ENCODE measurements at regions not wholly inside any gene's neighbourhood (a gene's known extent, or its start where the extent isn't known, plus 50 kb on each side); places are given as distances from the start of the nearest gene placed in this dataset.

DNA sequence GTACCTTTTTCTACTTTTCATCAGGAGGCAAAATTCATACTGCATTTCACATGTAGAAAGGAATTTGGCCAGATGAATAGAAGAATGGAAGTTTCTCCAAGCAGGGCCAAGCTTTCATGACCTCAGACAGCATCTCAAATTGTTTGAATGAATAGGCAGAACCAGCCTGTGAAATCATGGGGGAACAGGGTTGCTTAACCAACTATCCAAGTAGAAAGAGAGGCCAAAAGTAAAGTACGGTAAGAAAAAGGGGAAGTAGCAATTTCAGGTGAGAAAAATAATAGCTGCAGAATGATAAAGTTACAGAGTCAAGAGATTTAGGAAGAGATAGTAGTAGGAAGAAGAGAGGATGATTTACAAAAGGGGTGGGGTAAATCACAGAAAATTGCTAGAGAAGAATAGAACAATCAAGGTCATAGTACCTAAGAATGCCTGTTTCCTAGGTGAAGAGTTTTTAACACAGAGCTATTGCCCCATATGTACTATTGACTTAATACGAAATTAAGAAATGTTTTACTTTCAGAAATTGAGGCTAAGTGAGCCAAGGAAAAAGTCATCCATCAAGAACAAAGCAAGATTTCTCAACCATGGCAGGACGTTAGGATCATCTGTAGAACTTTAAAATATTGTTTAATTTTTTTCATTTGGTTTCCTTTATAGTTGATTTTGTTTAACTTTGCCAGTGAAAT, 177.1 kb upstream of the TET2 start:
- no peak overlapping the region for H3K4me3 ChIP-seq (ENCODE audit: low read depth, low read length)
- TF ChIP-seq, protein P1, sequence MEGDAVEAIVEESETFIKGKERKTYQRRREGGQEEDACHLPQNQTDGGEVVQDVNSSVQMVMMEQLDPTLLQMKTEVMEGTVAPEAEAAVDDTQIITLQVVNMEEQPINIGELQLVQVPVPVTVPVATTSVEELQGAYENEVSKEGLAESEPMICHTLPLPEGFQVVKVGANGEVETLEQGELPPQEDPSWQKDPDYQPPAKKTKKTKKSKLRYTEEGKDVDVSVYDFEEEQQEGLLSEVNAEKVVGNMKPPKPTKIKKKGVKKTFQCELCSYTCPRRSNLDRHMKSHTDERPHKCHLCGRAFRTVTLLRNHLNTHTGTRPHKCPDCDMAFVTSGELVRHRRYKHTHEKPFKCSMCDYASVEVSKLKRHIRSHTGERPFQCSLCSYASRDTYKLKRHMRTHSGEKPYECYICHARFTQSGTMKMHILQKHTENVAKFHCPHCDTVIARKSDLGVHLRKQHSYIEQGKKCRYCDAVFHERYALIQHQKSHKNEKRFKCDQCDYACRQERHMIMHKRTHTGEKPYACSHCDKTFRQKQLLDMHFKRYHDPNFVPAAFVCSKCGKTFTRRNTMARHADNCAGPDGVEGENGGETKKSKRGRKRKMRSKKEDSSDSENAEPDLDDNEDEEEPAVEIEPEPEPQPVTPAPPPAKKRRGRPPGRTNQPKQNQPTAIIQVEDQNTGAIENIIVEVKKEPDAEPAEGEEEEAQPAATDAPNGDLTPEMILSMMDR (IDR thresholded peaks at IDR 0.05; ENCODE audit: low read depth, low read length): no peak

DNA sequence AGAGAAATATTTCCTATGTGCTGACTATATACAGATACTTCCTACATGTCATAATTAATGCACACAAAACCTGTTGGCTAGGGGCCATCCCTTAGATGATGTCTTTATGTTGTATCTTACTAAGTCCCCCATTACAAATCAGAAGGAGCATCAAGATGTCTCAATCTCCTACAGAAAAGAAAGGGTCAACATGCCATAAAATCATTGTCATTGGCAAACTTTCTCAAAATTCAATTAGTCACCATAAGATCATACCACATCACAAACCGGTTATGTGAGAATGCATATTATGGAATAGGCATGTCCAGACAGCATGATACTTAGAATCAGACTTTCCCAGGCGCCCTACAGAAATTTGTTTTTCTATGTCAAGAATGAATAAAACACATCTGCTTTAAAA, 175.2 kb upstream of the TET2 start:
- no peak overlapping the region for H3K4me3 ChIP-seq (ENCODE audit: low read depth, low read length)
- TF ChIP-seq, protein P1 (IDR thresholded peaks at IDR 0.05; ENCODE audit: low read depth, low read length): no peak

DNA sequence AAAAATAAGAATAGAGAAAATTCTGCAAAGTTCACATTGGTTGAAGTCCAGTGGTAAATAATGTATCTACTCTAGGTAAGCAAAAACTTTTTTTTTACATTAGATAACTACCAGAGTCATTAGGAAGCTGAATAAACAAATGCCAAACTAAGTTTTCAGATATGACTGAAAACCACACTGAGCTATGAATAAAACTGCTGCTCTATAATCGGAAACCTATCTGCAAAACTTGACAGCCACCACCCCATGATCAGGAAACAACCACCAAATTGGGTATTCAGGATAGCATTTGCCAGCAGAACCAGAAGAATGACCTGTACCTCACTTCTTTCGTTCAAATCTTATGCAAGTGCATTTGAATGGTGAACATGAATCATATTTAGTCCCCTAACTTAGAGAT, 173.0 kb upstream of the TET2 start:
- TF ChIP-seq, protein P1 (IDR thresholded peaks at IDR 0.05; ENCODE audit: low read depth, low read length): no peak

DNA sequence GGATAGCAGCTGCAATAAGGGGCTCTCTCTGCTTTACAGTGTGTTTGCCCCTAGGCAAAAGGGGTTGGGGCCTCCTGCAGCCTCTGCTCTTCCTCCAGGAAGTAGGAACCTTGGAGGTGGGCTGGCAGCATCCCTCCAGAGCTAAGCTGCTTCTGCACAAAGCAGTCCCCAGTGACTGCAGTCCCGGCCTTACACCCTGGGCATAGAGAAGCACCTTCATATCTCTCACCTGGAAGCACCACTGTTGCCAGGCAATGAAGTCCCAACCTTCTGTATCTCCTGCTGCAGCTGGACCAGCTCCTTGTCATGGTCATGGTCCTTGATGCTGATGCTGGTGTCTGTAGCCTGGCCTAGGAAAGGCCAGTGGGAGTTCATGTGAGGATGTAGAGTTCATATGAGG, 171.1 kb upstream of the TET2 start:
- H3K4me3 ChIP-seq (ENCODE audit: low read depth, low read length): no peak overlapping the region
- TF ChIP-seq, protein P1 (IDR thresholded peaks at IDR 0.05; ENCODE audit: low read depth, low read length): no peak

More for the DNA sequence above, 173.0 kb upstream of the TET2 start:
- H3K4me3 ChIP-seq (ENCODE audit: low read depth, low read length): no peak overlapping the region

DNA sequence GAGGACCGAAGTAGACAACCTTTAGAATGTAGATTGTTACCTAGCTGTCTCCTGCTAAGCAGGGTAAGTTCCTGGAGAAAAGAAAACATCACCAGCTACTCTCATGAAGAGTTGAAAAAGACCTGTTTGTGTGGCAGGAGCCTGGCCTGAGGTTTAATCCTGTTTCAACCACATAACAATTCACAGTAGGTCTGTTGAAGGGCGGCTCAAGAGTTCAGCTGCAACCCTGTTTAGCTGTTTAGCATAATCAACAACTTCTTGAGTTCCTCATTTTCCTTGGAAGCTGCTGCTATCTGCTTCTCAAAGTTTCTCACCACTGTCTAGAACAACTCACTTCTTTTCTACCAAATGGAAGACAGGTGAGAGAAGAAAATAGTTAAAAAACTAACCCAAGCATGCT, 170.4 kb upstream of the TET2 start:
- TF ChIP-seq, protein P1 (IDR thresholded peaks at IDR 0.05; ENCODE audit: low read depth, low read length): no peak

DNA sequence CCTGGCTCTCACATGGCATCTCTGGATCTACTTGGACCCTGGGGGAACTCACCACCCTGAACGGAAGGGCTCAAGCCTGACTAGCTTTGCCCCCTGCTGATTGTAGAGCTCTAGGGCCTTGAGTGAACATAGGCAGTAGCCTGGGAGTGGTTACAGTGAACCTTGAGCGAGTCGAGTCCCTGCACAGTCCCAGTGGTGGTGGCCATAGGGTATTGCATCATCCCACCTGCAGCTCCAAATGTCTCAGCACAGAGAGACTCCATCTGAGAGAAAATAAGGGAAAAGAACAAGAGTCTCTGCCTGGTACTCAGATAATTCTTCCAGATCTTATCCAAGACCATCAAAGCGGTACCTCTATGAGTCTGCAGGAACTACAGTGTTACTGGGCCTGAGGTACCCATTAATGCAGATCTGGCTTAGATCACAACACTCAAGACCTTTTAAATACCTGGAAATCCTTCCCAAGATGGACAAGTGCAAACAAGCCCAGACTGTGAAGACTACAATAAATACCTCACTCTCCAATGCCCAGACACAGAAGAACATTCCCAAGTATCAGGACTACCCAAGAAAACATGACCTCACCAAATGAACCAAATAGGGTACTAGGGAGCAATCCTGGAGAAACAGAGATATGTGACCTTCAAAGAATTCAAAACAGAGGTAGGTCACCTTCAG, 167.5 kb upstream of the TET2 start:
- TF ChIP-seq, protein P1 (IDR thresholded peaks at IDR 0.05; ENCODE audit: low read depth, low read length): no peak
- no peak overlapping the region for H3K4me3 ChIP-seq (ENCODE audit: low read depth, low read length)

More for the DNA sequence above, 170.4 kb upstream of the TET2 start:
- H3K4me3 ChIP-seq (ENCODE audit: low read depth, low read length): no peak overlapping the region

DNA sequence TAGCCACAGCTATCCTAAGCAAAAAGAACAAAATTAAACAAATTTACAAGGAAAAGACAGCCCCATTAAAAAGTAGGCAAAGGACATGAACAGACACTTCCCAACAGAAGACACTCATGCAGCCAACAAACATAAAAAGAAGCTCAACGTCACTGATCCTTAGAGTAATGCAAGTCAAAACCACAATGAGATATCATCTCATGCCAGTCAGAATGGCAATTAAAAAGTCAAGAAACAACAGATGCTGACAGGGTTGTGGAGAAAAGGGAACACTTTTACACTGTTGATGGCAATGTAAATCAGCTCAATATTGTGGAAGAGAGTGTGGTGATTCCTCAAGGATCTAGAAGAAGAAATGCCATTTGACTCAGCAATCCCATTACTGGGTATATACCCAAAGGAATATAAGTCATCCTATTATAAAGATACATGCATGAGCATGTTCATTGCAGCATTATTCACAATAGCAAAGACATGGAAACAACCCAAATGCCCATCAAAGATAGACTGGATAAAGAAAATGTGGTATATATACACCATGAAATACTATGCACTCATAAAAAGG, 163.0 kb upstream of the TET2 start:
- TF ChIP-seq, protein P1 (IDR thresholded peaks at IDR 0.05; ENCODE audit: low read depth, low read length): no peak
- no peak overlapping the region for H3K4me3 ChIP-seq (ENCODE audit: low read depth, low read length)

Data from WI38 (cell line).